HL-60 (cell line): ENCODE measurements at regions not wholly inside any gene's neighbourhood (a gene's known extent, or its start where the extent isn't known, plus 50 kb on each side); places are given as distances from the start of the nearest gene placed in this dataset.

Experiments
- GABPA ChIP-seq: IDR thresholded peaks from 2 replicates; pipeline ENCODE4 v1.6.1; 2012; ENCODE audit warnings: low read depth
- POLR2AphosphoS5 ChIP-seq: IDR thresholded peaks from 2 replicates; pipeline ENCODE4 v1.6.1; 2012; ENCODE audit warnings: low read depth
- TF ChIP-seq, protein P1 (sequence below): IDR thresholded peaks from one replicate; pipeline ENCODE4 v1.5.1; 2011; ENCODE audit warnings: low read length, control low read depth, inconsistent platforms; ENCODE audit not compliant: insufficient read depth
- TF ChIP-seq, protein P2 (sequence below): IDR thresholded peaks from 2 replicates; pipeline ENCODE4 v1.6.1; 2012; ENCODE audit warnings: low read depth; ENCODE audit not compliant: insufficient replicate concordance

DNA sequence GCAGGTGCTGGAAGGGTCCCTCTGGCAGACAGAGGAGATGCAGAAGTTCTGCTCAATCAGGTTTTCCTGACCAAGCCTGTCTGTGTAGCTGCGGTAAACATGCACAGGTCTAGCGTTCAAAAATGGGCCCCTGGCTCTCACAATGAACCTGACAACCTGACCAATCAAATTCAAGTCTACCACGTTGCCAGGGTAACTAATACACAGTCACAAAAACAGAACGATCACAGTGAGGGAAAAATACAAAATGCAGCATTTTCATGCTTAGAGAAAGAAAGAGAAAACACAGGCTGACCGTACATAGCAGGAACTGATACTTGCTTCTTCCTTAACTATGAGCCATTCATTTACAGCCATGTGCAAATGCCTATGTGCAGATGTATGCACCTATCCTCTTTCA, 353.1 kb upstream of the TSHZ2 start:
- TF ChIP-seq, protein P1, sequence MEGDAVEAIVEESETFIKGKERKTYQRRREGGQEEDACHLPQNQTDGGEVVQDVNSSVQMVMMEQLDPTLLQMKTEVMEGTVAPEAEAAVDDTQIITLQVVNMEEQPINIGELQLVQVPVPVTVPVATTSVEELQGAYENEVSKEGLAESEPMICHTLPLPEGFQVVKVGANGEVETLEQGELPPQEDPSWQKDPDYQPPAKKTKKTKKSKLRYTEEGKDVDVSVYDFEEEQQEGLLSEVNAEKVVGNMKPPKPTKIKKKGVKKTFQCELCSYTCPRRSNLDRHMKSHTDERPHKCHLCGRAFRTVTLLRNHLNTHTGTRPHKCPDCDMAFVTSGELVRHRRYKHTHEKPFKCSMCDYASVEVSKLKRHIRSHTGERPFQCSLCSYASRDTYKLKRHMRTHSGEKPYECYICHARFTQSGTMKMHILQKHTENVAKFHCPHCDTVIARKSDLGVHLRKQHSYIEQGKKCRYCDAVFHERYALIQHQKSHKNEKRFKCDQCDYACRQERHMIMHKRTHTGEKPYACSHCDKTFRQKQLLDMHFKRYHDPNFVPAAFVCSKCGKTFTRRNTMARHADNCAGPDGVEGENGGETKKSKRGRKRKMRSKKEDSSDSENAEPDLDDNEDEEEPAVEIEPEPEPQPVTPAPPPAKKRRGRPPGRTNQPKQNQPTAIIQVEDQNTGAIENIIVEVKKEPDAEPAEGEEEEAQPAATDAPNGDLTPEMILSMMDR = no peak
- TF ChIP-seq, protein P2, sequence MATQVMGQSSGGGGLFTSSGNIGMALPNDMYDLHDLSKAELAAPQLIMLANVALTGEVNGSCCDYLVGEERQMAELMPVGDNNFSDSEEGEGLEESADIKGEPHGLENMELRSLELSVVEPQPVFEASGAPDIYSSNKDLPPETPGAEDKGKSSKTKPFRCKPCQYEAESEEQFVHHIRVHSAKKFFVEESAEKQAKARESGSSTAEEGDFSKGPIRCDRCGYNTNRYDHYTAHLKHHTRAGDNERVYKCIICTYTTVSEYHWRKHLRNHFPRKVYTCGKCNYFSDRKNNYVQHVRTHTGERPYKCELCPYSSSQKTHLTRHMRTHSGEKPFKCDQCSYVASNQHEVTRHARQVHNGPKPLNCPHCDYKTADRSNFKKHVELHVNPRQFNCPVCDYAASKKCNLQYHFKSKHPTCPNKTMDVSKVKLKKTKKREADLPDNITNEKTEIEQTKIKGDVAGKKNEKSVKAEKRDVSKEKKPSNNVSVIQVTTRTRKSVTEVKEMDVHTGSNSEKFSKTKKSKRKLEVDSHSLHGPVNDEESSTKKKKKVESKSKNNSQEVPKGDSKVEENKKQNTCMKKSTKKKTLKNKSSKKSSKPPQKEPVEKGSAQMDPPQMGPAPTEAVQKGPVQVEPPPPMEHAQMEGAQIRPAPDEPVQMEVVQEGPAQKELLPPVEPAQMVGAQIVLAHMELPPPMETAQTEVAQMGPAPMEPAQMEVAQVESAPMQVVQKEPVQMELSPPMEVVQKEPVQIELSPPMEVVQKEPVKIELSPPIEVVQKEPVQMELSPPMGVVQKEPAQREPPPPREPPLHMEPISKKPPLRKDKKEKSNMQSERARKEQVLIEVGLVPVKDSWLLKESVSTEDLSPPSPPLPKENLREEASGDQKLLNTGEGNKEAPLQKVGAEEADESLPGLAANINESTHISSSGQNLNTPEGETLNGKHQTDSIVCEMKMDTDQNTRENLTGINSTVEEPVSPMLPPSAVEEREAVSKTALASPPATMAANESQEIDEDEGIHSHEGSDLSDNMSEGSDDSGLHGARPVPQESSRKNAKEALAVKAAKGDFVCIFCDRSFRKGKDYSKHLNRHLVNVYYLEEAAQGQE = no peak
- TF ChIP-seq POLR2AphosphoS5 = no peak
- no peak for TF ChIP-seq GABPA
